ENCODE measurements at regions not wholly inside any gene's neighbourhood (a gene's known extent, or its start where the extent isn't known, plus 50 kb on each side); places are given as distances from the start of the nearest gene placed in this dataset.

- TF ChIP-seq, protein P1, sequence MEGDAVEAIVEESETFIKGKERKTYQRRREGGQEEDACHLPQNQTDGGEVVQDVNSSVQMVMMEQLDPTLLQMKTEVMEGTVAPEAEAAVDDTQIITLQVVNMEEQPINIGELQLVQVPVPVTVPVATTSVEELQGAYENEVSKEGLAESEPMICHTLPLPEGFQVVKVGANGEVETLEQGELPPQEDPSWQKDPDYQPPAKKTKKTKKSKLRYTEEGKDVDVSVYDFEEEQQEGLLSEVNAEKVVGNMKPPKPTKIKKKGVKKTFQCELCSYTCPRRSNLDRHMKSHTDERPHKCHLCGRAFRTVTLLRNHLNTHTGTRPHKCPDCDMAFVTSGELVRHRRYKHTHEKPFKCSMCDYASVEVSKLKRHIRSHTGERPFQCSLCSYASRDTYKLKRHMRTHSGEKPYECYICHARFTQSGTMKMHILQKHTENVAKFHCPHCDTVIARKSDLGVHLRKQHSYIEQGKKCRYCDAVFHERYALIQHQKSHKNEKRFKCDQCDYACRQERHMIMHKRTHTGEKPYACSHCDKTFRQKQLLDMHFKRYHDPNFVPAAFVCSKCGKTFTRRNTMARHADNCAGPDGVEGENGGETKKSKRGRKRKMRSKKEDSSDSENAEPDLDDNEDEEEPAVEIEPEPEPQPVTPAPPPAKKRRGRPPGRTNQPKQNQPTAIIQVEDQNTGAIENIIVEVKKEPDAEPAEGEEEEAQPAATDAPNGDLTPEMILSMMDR (IDR thresholded peaks at IDR 0.05) = no peak
- TF ChIP-seq RAD21 (IDR thresholded peaks at IDR 0.05; ENCODE audit: low read length) (no peak), POLR2AphosphoS5 (IDR thresholded peaks at IDR 0.05; ENCODE audit: low read depth, low read length) (no peak), MXI1 (IDR thresholded peaks at IDR 0.05; ENCODE audit: low read depth, low read length) (no peak), MAX (IDR thresholded peaks at IDR 0.05; ENCODE audit: low read depth) (no peak), SMC3 (IDR thresholded peaks at IDR 0.05; ENCODE audit: low read depth, low read length) (no peak), JUND (IDR thresholded peaks at IDR 0.05) (no peak), FOXJ3 (CRISPR knock-in tag; IDR thresholded peaks at IDR 0.05) (no peak), YY1 (IDR thresholded peaks at IDR 0.05; ENCODE audit: low read depth) (no peak)
Measured at GRCh38 chr13:76552041-76552772, 334.0 kb downstream of the KCTD12 start.
